Renal cortical epithelial cell (primary cell): ENCODE measurements at regions not wholly inside any gene's neighbourhood (a gene's known extent, or its start where the extent isn't known, plus 50 kb on each side); places are given as distances from the start of the nearest gene placed in this dataset.
A peak's percentile ranks its signal among the peaks of the same experiment; 100 is the strongest.

Experiments
- DNase-seq: peaks from one replicate; pipeline ENCODE4 v3.0.0-alpha.2; 2011; ENCODE audit warnings: low read depth

GRCh38 chr13:75231235-75231634, 250.7 kb downstream of the TBC1D4 start:
- no peak for DNase-seq

GRCh38 chr13:75226733-75227435, 255.1 kb downstream of the TBC1D4 start:
- DNase-seq: peak; percentile 100

- peak; percentile 92 for DNase-seq
These were observed 255.9 kb downstream of the TBC1D4 start for GRCh38 chr13:75226092-75226491.

- no peak for DNase-seq
These were observed 256.5 kb downstream of the TBC1D4 start for GRCh38 chr13:75225288-75226032.

DNA sequence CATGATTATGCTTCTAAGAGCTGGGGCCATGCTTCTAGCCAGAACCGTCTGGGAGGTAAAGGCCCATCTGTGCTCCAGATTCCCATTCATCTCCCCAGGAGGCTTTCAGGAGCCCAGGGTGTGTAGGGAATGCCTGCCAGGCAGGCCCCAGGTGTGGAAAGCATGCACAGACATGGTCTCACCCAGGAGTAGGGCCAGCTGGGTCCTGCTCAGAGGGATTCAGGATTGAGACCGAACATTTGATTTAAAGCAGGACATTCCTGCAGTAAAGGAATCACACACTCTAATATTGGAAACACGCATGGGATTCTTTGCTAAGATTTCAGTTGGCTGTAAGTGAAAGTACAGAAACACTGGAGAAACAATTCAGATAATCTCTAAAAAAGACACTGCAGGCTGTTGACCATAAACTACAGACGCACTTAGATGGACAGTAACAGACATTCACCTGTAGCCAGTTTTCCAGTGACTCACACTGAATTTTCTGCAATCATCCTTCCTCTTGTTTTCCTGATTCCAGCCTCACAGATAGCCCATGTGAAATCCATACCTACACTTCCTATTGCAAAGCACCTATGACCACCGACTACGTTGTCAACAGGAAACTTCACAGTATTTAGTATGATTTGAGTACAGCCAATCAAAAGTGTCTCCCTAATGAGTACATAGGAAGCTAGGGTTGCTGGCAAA, 257.8 kb downstream of the TBC1D4 start:
- no peak for DNase-seq

GRCh38 chr13:75222031-75222430, 259.9 kb downstream of the TBC1D4 start:
- peak; percentile 59 for DNase-seq

GRCh38 chr13:75220861-75221260, 261.1 kb downstream of the TBC1D4 start:
- no peak for DNase-seq

GRCh38 chr13:75220238-75220542, 261.8 kb downstream of the TBC1D4 start:
- DNase-seq: no peak

- DNase-seq: peak; percentile 19
These were observed 262.3 kb downstream of the TBC1D4 start for GRCh38 chr13:75219479-75220237.

- peak; percentile 90 for DNase-seq
These were observed 264.0 kb downstream of the TBC1D4 start for GRCh38 chr13:75217949-75218348.

- DNase-seq: no peak
These were observed 265.9 kb downstream of the TBC1D4 start for GRCh38 chr13:75216038-75216437.

- DNase-seq: no peak
These were observed 267.1 kb downstream of the TBC1D4 start for GRCh38 chr13:75214846-75215245.

DNA sequence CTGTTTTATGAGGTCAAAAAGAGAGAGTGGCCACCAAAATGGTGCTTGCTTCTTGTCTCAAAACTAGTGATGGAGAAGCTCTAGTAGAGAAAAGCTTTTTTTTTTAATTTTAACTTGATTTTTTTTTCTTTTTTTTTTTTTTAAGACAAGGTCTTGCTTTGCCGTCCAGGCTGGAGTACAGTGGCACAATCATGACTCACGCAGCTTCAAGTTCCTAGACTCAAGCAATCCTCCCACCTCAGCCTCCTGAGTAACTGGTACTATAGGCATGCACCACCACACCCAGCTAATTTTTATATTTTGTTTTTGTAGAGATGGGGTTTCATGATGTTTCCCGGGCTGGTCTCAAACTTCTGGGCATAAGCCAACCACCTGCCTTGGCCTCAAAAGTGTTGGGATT, 279.0 kb downstream of the TBC1D4 start:
- no peak for DNase-seq

DNA sequence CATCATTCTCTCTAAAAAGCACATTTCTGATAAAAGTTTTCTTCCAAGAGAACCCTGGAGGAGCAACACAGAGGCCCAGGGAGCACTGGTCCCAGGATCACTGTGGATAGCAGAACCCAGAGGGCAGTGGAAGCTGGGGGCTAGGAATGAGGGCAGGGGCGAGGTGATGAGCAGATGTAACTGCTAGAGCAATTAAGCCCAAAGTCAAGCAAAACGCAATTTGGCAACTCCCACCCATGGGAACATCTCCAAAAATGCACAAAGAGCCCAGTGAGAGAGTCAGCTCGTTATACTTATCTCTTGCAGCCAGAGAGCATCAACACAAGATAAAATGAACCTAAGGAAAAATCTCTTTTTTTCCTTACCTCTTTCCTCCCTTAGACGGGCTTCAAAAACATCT, 284.2 kb downstream of the TBC1D4 start:
- no peak for DNase-seq

DNA sequence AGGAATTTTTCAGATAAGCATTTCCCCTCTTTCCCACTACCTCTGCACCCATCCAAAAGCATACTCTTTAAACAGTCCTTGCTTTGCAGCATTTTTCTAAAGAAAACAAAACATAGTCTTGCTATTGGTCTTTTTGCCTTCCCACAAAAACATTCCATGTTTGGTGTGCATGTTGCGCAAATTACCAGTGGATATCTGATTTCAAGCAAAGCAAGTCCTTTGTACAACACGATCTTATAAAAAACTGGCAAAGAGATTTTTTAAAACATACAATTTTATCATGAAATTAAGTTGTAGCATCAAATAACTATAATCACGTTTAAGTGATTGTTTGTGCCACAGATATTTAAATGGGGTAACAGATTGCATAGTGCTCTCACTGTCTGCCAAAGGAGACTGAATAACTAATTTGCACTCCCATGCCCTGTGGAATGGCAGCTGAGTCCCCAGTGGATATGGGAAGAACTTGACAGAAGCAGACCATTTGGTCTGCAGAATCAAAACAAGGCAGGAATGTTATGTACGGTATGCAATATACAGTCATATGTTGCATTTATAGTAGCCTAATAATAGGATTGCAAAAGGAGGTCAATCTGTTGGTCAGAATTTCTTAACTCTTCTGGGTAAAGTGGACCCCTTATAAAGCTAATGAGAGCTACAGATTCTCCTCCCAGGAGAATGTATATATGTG, 285.7 kb downstream of the TBC1D4 start:
- no peak for DNase-seq

GRCh38 chr13:75195495-75196146, 286.3 kb downstream of the TBC1D4 start:
- no peak for DNase-seq

GRCh38 chr13:75194717-75195462, 287.1 kb downstream of the TBC1D4 start:
- peak; percentile 9 for DNase-seq

- no peak for DNase-seq
These were observed 295.6 kb downstream of the TBC1D4 start for GRCh38 chr13:75186379-75186778.

- peak; percentile 65 for DNase-seq
These were observed 300.1 kb downstream of the TBC1D4 start for GRCh38 chr13:75181906-75182305.

- no peak for DNase-seq
These were observed 301.0 kb downstream of the TBC1D4 start for GRCh38 chr13:75180805-75181455.
